Peyer's patch (tissue), 4 donors: ENCODE measurements at regions not wholly inside any gene's neighbourhood (a gene's known extent, or its start where the extent isn't known, plus 50 kb on each side); places are given as distances from the start of the nearest gene placed in this dataset.

Experiments
- DNase-seq, 3 donors: peaks; one replicate each; pipeline ENCODE4 v3.0.0-alpha.2; 2017 to 2019
- H3K27ac ChIP-seq, 4 donors: fragments of 200-600 bp; sonication (generic); one replicate each; pipeline ENCODE4 v1.5.1; 2016 to 2019
- H3K27me3 ChIP-seq, 2 donors: fragments of 200-600 bp; sonication (generic); one replicate each; pipeline ENCODE4 v1.5.1; 2019
- H3K36me3 ChIP-seq, 3 donors: fragments of 200-600 bp; sonication (generic); one replicate each; pipeline ENCODE4 v1.5.1; 2016 to 2019
- H3K4me1 ChIP-seq, 4 donors: fragments of 200-600 bp; sonication (generic); one replicate each; pipeline ENCODE4 v1.5.1; 2016 to 2019
- H3K4me3 ChIP-seq, 4 donors: fragments of 200-600 bp; sonication (generic); 1 replicate in 3 of 4; 2 replicates in 1 of 4; pipeline ENCODE4 v1.5.1; 2016 to 2019; ENCODE audit warnings: mild to moderate bottlenecking in 1 of 4
- H3K9me3 ChIP-seq, 4 donors: fragments of 200-600 bp; sonication (generic); one replicate each; pipeline ENCODE4 v1.5.1; 2016 to 2019; ENCODE audit warnings: mild to moderate bottlenecking in 1 of 4
- CTCF ChIP-seq, 6 experiments: fragments of 450-650 bp in 4 of 6; fragments of 200-600 bp in 2 of 6; sonication (generic) in 1 of 6; IDR thresholded peaks; one replicate each; pipeline ENCODE4 v1.5.1; 2017 to 2019; ENCODE audit warnings: antibody characterized with exemption in 6 of 6, mild to moderate bottlenecking in 3 of 6, moderate library complexity in 1 of 6
- POLR2A ChIP-seq, 2 donors: fragments of 450-650 bp; IDR thresholded peaks; one replicate each; pipeline ENCODE4 v1.5.1; 2017; ENCODE audit warnings: antibody characterized with exemption in 2 of 2, mild to moderate bottlenecking in 2 of 2, moderate library complexity in 2 of 2

- H3K9me3 ChIP-seq, result no peaks in the 10 kb centered on the region
- DNase-seq, result no peak
- TF ChIP-seq CTCF (IDR thresholded peaks at IDR 0.05) (no peak), POLR2A (IDR thresholded peaks at IDR 0.05) (no peak)
These were observed 76.9 kb upstream of the RIPOR2 start for GRCh38 chr6:25012657-25013056.

GRCh38 chr6:25013246-25013645 lies 77.5 kb upstream of the RIPOR2 start:
- Histone ChIP-seq H3K4me3 (no peak overlapping the region), H3K4me1 (peaks cover 0 to 6% (median 3%) of the 10 kb centered on the region in 4 donors), H3K27ac (no peak overlapping the region), H3K27me3 (no peaks in the 10 kb centered on the region), H3K9me3 (no peaks in the 10 kb centered on the region), H3K36me3 (no peaks in the 10 kb centered on the region)
- TF ChIP-seq POLR2A (IDR thresholded peaks at IDR 0.05) (no peak), CTCF (IDR thresholded peaks at IDR 0.05) (peak in 2 of 6 experiments; percentile 4 to 8)
- no peak for DNase-seq

More at GRCh38 chr6:25012657-25013056, 76.9 kb upstream of the RIPOR2 start:
- no peak overlapping the region for H3K27ac ChIP-seq
- peaks cover 0 to 8% (median 3%) of the 10 kb centered on the region in 4 donors for H3K4me1 ChIP-seq
- H3K4me3 ChIP-seq, result no peak overlapping the region
- no peaks in the 10 kb centered on the region for H3K27me3 ChIP-seq
- H3K36me3 ChIP-seq, result no peaks in the 10 kb centered on the region

GRCh38 chr6:25014369-25014768 lies 78.6 kb upstream of the RIPOR2 start:
- no peak for TF ChIP-seq POLR2A (IDR thresholded peaks at IDR 0.05)
- TF ChIP-seq CTCF (IDR thresholded peaks at IDR 0.05), result no peak
- Histone ChIP-seq H3K4me1 (peaks cover 0 to 6% (median 0%) of the 10 kb centered on the region in 4 donors), H3K27me3 (no peaks in the 10 kb centered on the region), H3K4me3 (no peak overlapping the region), H3K9me3 (no peaks in the 10 kb centered on the region), H3K36me3 (no peaks in the 10 kb centered on the region), H3K27ac (peak overlapping the region in 2 of 4 donors; percentile 26 to 35)
- no peak for DNase-seq

GRCh38 chr6:25014791-25015560 lies 79.2 kb upstream of the RIPOR2 start:
- Histone ChIP-seq H3K4me1 (peaks cover 0 to 3% (median 0%) of the 10 kb centered on the region in 4 donors), H3K36me3 (no peaks in the 10 kb centered on the region), H3K27me3 (no peaks in the 10 kb centered on the region), H3K27ac (peak overlapping the region in 3 of 4 donors; percentile 26 to 42 (median 35)), H3K9me3 (no peaks in the 10 kb centered on the region), H3K4me3 (no peak overlapping the region)
- no peak for DNase-seq
- TF ChIP-seq CTCF (IDR thresholded peaks at IDR 0.05), result no peak
- TF ChIP-seq POLR2A (IDR thresholded peaks at IDR 0.05), result no peak

GRCh38 chr6:25016014-25016720 lies 80.4 kb upstream of the RIPOR2 start:
- Histone ChIP-seq H3K36me3 (no peaks in the 10 kb centered on the region), H3K4me1 (peaks cover 0 to 3% (median 0%) of the 10 kb centered on the region in 4 donors), H3K9me3 (no peaks in the 10 kb centered on the region), H3K27ac (no peak overlapping the region), H3K27me3 (no peaks in the 10 kb centered on the region), H3K4me3 (no peak overlapping the region)
- no peak for TF ChIP-seq CTCF (IDR thresholded peaks at IDR 0.05)
- TF ChIP-seq POLR2A (IDR thresholded peaks at IDR 0.05), result no peak
- DNase-seq, result no peak
